ENCODE measurements at regions not wholly inside any gene's neighbourhood (a gene's known extent, or its start where the extent isn't known, plus 50 kb on each side); places are given as distances from the start of the nearest gene placed in this dataset.

- DNase-seq (ENCODE audit: low spot score), result no peak
- Mint-ChIP-seq H3K36me3 (ENCODE audit: low read depth) (no peaks in the 10 kb centered on the region), H3K4me1 (ENCODE audit: low read depth) (peaks cover 6% of the 10 kb centered on the region), H3K27me3 (ENCODE audit: low read depth) (no peaks in the 10 kb centered on the region), H3K27ac (ENCODE audit: unreplicated experiment) (no peak overlapping the region), H3K9me3 (ENCODE audit: low read depth) (no peaks in the 10 kb centered on the region), H3K4me3 (ENCODE audit: unreplicated experiment) (no peak overlapping the region)
- TF ChIP-seq CTCF (IDR thresholded peaks at IDR 0.05), result no peak
Measured at GRCh38 chr3:64995857-64996551, 308.2 kb upstream of the ADAMTS9 start.

GRCh38 chr3:64993781-64994180 is 306.0 kb upstream of the ADAMTS9 start:
- DNase-seq (ENCODE audit: low spot score), result no peak
- TF ChIP-seq CTCF (IDR thresholded peaks at IDR 0.05), result no peak
- Mint-ChIP-seq H3K27ac (ENCODE audit: unreplicated experiment) (no peak overlapping the region), H3K9me3 (ENCODE audit: low read depth) (no peaks in the 10 kb centered on the region), H3K27me3 (ENCODE audit: low read depth) (no peaks in the 10 kb centered on the region), H3K4me1 (ENCODE audit: low read depth) (peaks cover 6% of the 10 kb centered on the region), H3K36me3 (ENCODE audit: low read depth) (no peaks in the 10 kb centered on the region), H3K4me3 (ENCODE audit: unreplicated experiment) (no peak overlapping the region)

- TF ChIP-seq CTCF (IDR thresholded peaks at IDR 0.05), result no peak
- Mint-ChIP-seq H3K27ac (ENCODE audit: unreplicated experiment) (no peak overlapping the region), H3K27me3 (ENCODE audit: low read depth) (no peaks in the 10 kb centered on the region), H3K4me1 (ENCODE audit: low read depth) (peaks cover 6% of the 10 kb centered on the region), H3K4me3 (ENCODE audit: unreplicated experiment) (no peak overlapping the region), H3K9me3 (ENCODE audit: low read depth) (no peaks in the 10 kb centered on the region), H3K36me3 (ENCODE audit: low read depth) (no peaks in the 10 kb centered on the region)
- no peak for DNase-seq (ENCODE audit: low spot score)
Measured at GRCh38 chr3:64992530-64993285, 304.9 kb upstream of the ADAMTS9 start.

GRCh38 chr3:64988188-64988587 is 300.4 kb upstream of the ADAMTS9 start:
- Mint-ChIP-seq H3K27ac (ENCODE audit: unreplicated experiment) (no peak overlapping the region), H3K9me3 (ENCODE audit: low read depth) (no peaks in the 10 kb centered on the region), H3K4me3 (ENCODE audit: unreplicated experiment) (no peak overlapping the region), H3K4me1 (ENCODE audit: low read depth) (no peaks in the 10 kb centered on the region), H3K36me3 (ENCODE audit: low read depth) (no peaks in the 10 kb centered on the region), H3K27me3 (ENCODE audit: low read depth) (no peaks in the 10 kb centered on the region)
- DNase-seq (ENCODE audit: low spot score), result no peak
- no peak for TF ChIP-seq CTCF (IDR thresholded peaks at IDR 0.05)

- Mint-ChIP-seq H3K4me3 (ENCODE audit: unreplicated experiment) (no peak overlapping the region), H3K4me1 (ENCODE audit: low read depth) (no peaks in the 10 kb centered on the region), H3K36me3 (ENCODE audit: low read depth) (no peaks in the 10 kb centered on the region), H3K27me3 (ENCODE audit: low read depth) (no peaks in the 10 kb centered on the region), H3K27ac (ENCODE audit: unreplicated experiment) (no peak overlapping the region), H3K9me3 (ENCODE audit: low read depth) (no peaks in the 10 kb centered on the region)
- DNase-seq (ENCODE audit: low spot score), result no peak
- TF ChIP-seq CTCF (IDR thresholded peaks at IDR 0.05), result no peak
Measured at GRCh38 chr3:64987726-64988125, 299.9 kb upstream of the ADAMTS9 start.
